ENCODE measurements at regions not wholly inside any gene's neighbourhood (a gene's known extent, or its start where the extent isn't known, plus 50 kb on each side); places are given as distances from the start of the nearest gene placed in this dataset.

DNA sequence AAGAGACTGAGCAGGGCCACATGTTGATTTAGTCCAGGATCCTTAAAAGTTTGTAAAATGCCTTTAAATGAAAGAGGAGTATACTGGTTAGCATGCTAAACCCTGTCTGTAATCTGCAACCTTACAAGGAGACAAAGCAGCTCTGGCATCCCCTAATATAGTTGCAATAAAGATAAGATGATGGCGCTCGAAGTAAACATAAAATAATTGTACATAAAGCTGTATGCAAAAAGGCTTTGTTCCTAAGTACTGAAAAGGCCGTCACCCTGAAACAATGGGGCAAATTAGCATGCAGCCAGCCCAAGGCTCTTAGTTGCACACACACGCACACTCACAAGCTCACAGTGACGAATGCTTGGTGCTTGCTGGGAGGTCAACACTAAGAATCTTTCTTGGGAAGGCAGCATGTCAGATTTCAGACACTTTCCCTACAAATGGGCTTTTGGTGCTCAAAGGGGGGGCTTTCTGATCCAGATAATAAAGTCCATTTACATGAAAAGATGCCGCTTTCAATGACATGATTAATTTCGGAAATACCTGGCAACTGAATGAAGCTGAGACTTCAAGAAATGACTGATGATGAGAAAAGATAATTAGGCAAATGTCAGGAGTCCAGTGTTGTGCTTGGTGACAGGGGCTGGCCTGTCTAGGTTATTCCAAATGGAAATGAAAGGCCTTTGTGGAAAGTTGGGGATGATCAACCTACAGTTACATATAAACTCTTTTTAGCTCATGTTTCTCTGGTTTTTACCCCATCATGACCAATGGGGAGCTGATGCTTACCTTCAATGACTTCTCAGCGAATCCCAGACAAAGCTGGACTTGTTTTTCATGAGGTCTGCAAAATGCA lies 370.3 kb downstream of the MEIS1 start:
- H3K14ac ChIP-seq (replicated peaks; ENCODE audit: low read depth, low read length), result peak overlapping the region; percentile 83
- 88% methylated on average over 4 of the region's 8 CpGs; no CpG with 5 or more reads in 1 of the 2 experiments for WGBS, 2 experiments (ENCODE audit: extremely low coverage in 2 of 2, insufficient read length in 1 of 2)
- no peak overlapping the region for H2AFZ ChIP-seq (replicated peaks; ENCODE audit: low read length, poor library complexity)
- H4K20me1 ChIP-seq (ENCODE audit: insufficient read depth, low read length), result no peaks in the 10 kb centered on the region
- in situ Hi-C loops (cut with MboI; ENCODE audit: low sequenced_read_pairs), result no loop called here
- peak overlapping the region; percentile 78; the same call in 1 of the 2 replicates for H2BK120ac ChIP-seq (ENCODE audit: low read depth, low read length)
- peak overlapping the region; percentile 72 for H2BK20ac ChIP-seq (ENCODE audit: low read depth, low read length)
- no peaks in the 10 kb centered on the region for H3K9me3 ChIP-seq (ENCODE audit: control insufficient read depth, insufficient read depth, low read length)
- ATAC-seq (ENCODE audit: low read depth) (peak; percentile 47; the same call in 1 of the 2 replicates), DNase-seq (peak; percentile 31)
- CTCF ChIA-PET, result no interaction called here
- no peak overlapping the region for H3K56ac ChIP-seq (ENCODE audit: extremely low read depth, insufficient read depth, low read length)
- peak overlapping the region; percentile 30; the same call in 1 of the 2 replicates for H4K5ac ChIP-seq (ENCODE audit: low read depth, low read length)
- intact Hi-C loops (cut with micrococcal nuclease), result no loop called here
- H3K18ac ChIP-seq (ENCODE audit: low read depth, low read length), result peak overlapping the region; percentile 65
- dilution Hi-C loops (cut with HindIII; ENCODE audit: low sequenced_read_pairs, unreplicated experiment), result no loop called here
- H3K4me2 ChIP-seq (ENCODE audit: low read depth, low read length), result 0 out of 2 replicates have a peak overlapping the region, but pooled peaks have one; percentile 27
- H3K4me3 ChIP-seq (ENCODE audit: insufficient read depth, low read depth, low read length), result no peak overlapping the region
- no peak overlapping the region for H3K27ac ChIP-seq (ENCODE audit: insufficient read depth, low read length)
- H3K4me1 ChIP-seq (ENCODE audit: control insufficient read depth, insufficient read depth, low read length), result peaks cover 7% of the 10 kb centered on the region
- no peaks in the 10 kb centered on the region for H3K27me3 ChIP-seq (ENCODE audit: control insufficient read depth, insufficient read depth, low read length)
- H4K91ac ChIP-seq (ENCODE audit: insufficient read depth, low read depth, low read length), result peak overlapping the region; percentile 36
- H4K8ac ChIP-seq (ENCODE audit: low read depth in 2 of 2, low read length in 2 of 2), result peak overlapping the region in 1 of 2 experiments; percentile 19; a peak in 1 of 4 replicates
- POLR2A ChIA-PET (ENCODE audit: unreplicated experiment), result no interaction called here
- BruUV-seq (replicated peaks), result no TSS peak
- no peaks in the 10 kb centered on the region for H3K79me1 ChIP-seq (ENCODE audit: low read depth in 1 of 2, low read length in 2 of 2)
- no peak overlapping the region for H2BK5ac ChIP-seq (ENCODE audit: low read depth, low read length, poor library complexity, severe bottlenecking)
- peak overlapping the region; percentile 42; the same call in 1 of the 2 replicates for H2AK5ac ChIP-seq (ENCODE audit: low read depth, low read length)
- TF ChIP-seq, protein P1, sequence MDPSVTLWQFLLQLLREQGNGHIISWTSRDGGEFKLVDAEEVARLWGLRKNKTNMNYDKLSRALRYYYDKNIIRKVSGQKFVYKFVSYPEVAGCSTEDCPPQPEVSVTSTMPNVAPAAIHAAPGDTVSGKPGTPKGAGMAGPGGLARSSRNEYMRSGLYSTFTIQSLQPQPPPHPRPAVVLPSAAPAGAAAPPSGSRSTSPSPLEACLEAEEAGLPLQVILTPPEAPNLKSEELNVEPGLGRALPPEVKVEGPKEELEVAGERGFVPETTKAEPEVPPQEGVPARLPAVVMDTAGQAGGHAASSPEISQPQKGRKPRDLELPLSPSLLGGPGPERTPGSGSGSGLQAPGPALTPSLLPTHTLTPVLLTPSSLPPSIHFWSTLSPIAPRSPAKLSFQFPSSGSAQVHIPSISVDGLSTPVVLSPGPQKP (IDR thresholded peaks at IDR 0.05; ENCODE audit: borderline replicate concordance, low read depth, low read length), result no peak
- no peak for TF ChIP-seq CTCF (conservative IDR thresholded peaks at IDR 0.05; ENCODE audit: low read depth, low read length)
- no peak for TF ChIP-seq RCOR1 (IDR thresholded peaks at IDR 0.05; ENCODE audit: insufficient replicate concordance, low read length)
- TF ChIP-seq SMC3 (IDR thresholded peaks at IDR 0.05; ENCODE audit: low read depth, low read length), result no peak
- TF ChIP-seq RFX5 (IDR thresholded peaks at IDR 0.05; ENCODE audit: low read depth, low read length), result no peak
- no peak for TF ChIP-seq NFE2L2 (IDR thresholded peaks at IDR 0.05; ENCODE audit: low read depth, low read length)
- no peak for TF ChIP-seq MAZ (IDR thresholded peaks at IDR 0.05; ENCODE audit: borderline replicate concordance, low read depth, low read length)
- TF ChIP-seq, protein P2, sequence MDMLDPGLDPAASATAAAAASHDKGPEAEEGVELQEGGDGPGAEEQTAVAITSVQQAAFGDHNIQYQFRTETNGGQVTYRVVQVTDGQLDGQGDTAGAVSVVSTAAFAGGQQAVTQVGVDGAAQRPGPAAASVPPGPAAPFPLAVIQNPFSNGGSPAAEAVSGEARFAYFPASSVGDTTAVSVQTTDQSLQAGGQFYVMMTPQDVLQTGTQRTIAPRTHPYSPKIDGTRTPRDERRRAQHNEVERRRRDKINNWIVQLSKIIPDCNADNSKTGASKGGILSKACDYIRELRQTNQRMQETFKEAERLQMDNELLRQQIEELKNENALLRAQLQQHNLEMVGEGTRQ (IDR thresholded peaks at IDR 0.05; ENCODE audit: low read depth, low read length), result no peak
- TF ChIP-seq POLR2A (IDR thresholded peaks at IDR 0.05; ENCODE audit: low read depth, low read length), result no peak
- TF ChIP-seq MXI1 (IDR thresholded peaks at IDR 0.05; ENCODE audit: borderline replicate concordance, low read depth, low read length), result no peak
- TF ChIP-seq BHLHE40 (IDR thresholded peaks at IDR 0.05; ENCODE audit: low read depth, low read length), result no peak
- no peak for TF ChIP-seq CEBPB (IDR thresholded peaks at IDR 0.05; ENCODE audit: low read depth, low read length)
- TF ChIP-seq CHD1 (IDR thresholded peaks at IDR 0.05; ENCODE audit: low read depth, low read length), result no peak
- TF ChIP-seq RAD21 (IDR thresholded peaks at IDR 0.05; ENCODE audit: low read length), result no peak
- no peak overlapping the region for H2AK9ac ChIP-seq (replicated peaks; ENCODE audit: low read depth, low read length, poor library complexity)
- no peak overlapping the region; the same call in 1 of the 2 replicates for H3K23ac ChIP-seq (ENCODE audit: low read depth, low read length)
- H2BK15ac ChIP-seq (ENCODE audit: low read depth, low read length), result peak overlapping the region; percentile 31; the same call in 2 of the 3 replicates
- no peaks in the 10 kb centered on the region for H3K36me3 ChIP-seq (ENCODE audit: control insufficient read depth, insufficient read depth, low read length)
- no peaks in the 10 kb centered on the region for H3K9me1 ChIP-seq (ENCODE audit: insufficient read depth, low read length)
- H3K9ac ChIP-seq (ENCODE audit: low read depth, low read length), result peak overlapping the region; percentile 33; the same call in 1 of the 2 replicates
- H3K4ac ChIP-seq (ENCODE audit: low read depth, low read length), result peak overlapping the region; percentile 59

All from IMR-90 (cell line).